ENCODE measurements at regions not wholly inside any gene's neighbourhood (a gene's known extent, or its start where the extent isn't known, plus 50 kb on each side); places are given as distances from the start of the nearest gene placed in this dataset.
"Not testable (repeated sequence)": the region's sequence is repeated elsewhere in the genome, so short reads cannot be mapped to it uniquely, and the experiment has no call there.

- Histone ChIP-seq H3K4me3 (ENCODE audit: low read depth, low read length) (no peak overlapping the region), H3K27me3 (ENCODE audit: control insufficient read depth, insufficient read depth, low read length) (peaks cover 2% of the 10 kb centered on the region; the same call in 1 of the 2 replicates), H3K36me3 (ENCODE audit: control insufficient read depth, insufficient read depth, low read length) (no peaks in the 10 kb centered on the region)
- ChIA-PET POLR2A (no interaction called here), CTCF (no interaction called here)
- DNase-seq (ENCODE audit: low read depth), result no peak
- TF ChIP-seq CTCF (IDR thresholded peaks at IDR 0.05; ENCODE audit: insufficient read depth, low read depth, low read length), result no peak
Observed at GRCh38 chr4:26252349-26253025, 68.3 kb upstream of the RBPJ start.

GRCh38 chr4:26253968-26254367 is 66.8 kb upstream of the RBPJ start:
- Histone ChIP-seq H3K27me3 (ENCODE audit: control insufficient read depth, insufficient read depth, low read length) (peaks cover 2% of the 10 kb centered on the region; the same call in 1 of the 2 replicates), H3K4me3 (ENCODE audit: low read depth, low read length) (no peak overlapping the region), H3K36me3 (ENCODE audit: control insufficient read depth, insufficient read depth, low read length) (no peaks in the 10 kb centered on the region)
- ChIA-PET CTCF (no interaction called here), POLR2A (no interaction called here)
- no peak for DNase-seq (ENCODE audit: low read depth)
- TF ChIP-seq CTCF (IDR thresholded peaks at IDR 0.05; ENCODE audit: insufficient read depth, low read depth, low read length), result no peak

- CTCF ChIA-PET, result interaction anchor here (1.1 kb wide), 1 partner anchor 19 kb away, joined by 3 read pairs; no protein-coding TSS in a partner anchor
- Histone ChIP-seq H3K4me3 (ENCODE audit: low read depth, low read length) (no peak overlapping the region), H3K27me3 (ENCODE audit: control insufficient read depth, insufficient read depth, low read length) (peaks cover 2% of the 10 kb centered on the region; the same call in 1 of the 2 replicates), H3K36me3 (ENCODE audit: control insufficient read depth, insufficient read depth, low read length) (no peaks in the 10 kb centered on the region)
- TF ChIP-seq CTCF (IDR thresholded peaks at IDR 0.05; ENCODE audit: insufficient read depth, low read depth, low read length), result no peak
- POLR2A ChIA-PET, result interaction anchor here (0.8 kb wide), 1 partner anchor 59 kb away, joined by 5 read pairs; no protein-coding TSS in a partner anchor
- DNase-seq (ENCODE audit: low read depth), result peak; percentile 45
Observed at GRCh38 chr4:26255989-26256388, 64.8 kb upstream of the RBPJ start.

- H3K36me3 ChIP-seq (ENCODE audit: control insufficient read depth, insufficient read depth, low read length); DNase-seq (ENCODE audit: low read depth); POLR2A ChIA-PET; CTCF ChIA-PET; H3K4me3 ChIP-seq (ENCODE audit: low read depth, low read length); H3K27me3 ChIP-seq (ENCODE audit: control insufficient read depth, insufficient read depth, low read length): not testable (repeated sequence)
Observed at GRCh38 chr4:26257444-26257843, 63.4 kb upstream of the RBPJ start.

GRCh38 chr4:26257850-26258249 is 63.0 kb upstream of the RBPJ start:
- no peak for TF ChIP-seq CTCF (IDR thresholded peaks at IDR 0.05; ENCODE audit: insufficient read depth, low read depth, low read length)
- ChIA-PET POLR2A (no interaction called here), CTCF (no interaction called here)
- DNase-seq (ENCODE audit: low read depth), result no peak
- Histone ChIP-seq H3K36me3 (ENCODE audit: control insufficient read depth, insufficient read depth, low read length) (no peaks in the 10 kb centered on the region), H3K27me3 (ENCODE audit: control insufficient read depth, insufficient read depth, low read length) (peaks cover 2% of the 10 kb centered on the region), H3K4me3 (ENCODE audit: low read depth, low read length) (no peak overlapping the region)

GRCh38 chr4:26260571-26260970 is 60.2 kb upstream of the RBPJ start:
- no peak for TF ChIP-seq CTCF (IDR thresholded peaks at IDR 0.05; ENCODE audit: insufficient read depth, low read depth, low read length)
- ChIA-PET POLR2A (no interaction called here), CTCF (no interaction called here)
- Histone ChIP-seq H3K27me3 (ENCODE audit: control insufficient read depth, insufficient read depth, low read length) (no peaks in the 10 kb centered on the region; the same call in 1 of the 2 replicates), H3K36me3 (ENCODE audit: control insufficient read depth, insufficient read depth, low read length) (no peaks in the 10 kb centered on the region), H3K4me3 (ENCODE audit: low read depth, low read length) (no peak overlapping the region)
- DNase-seq (ENCODE audit: low read depth), result no peak
